Trophoblast cell (in vitro differentiated cells and primary cell): ENCODE measurements at regions not wholly inside any gene's neighbourhood (a gene's known extent, or its start where the extent isn't known, plus 50 kb on each side); places are given as distances from the start of the nearest gene placed in this dataset.

ENCODE experiments used
- DNase-seq, 2 donors: peaks; one replicate each; pipeline ENCODE4 v3.0.0-alpha.2; 2016
- H2AFZ ChIP-seq: 2 replicates; pipeline ENCODE4 v1.6.1; 2013; ENCODE audit warnings: low read length, moderate library complexity, mild to moderate bottlenecking; ENCODE audit not compliant: insufficient read depth, poor library complexity
- H2AK5ac ChIP-seq: 2 replicates; pipeline ENCODE4 v1.6.1; 2013; ENCODE audit warnings: mild to moderate bottlenecking, low read length
- H2BK120ac ChIP-seq: 2 replicates; pipeline ENCODE4 v1.6.1; 2013; ENCODE audit warnings: low read length, mild to moderate bottlenecking, moderate library complexity; ENCODE audit not compliant: insufficient read depth, poor library complexity
- H2BK12ac ChIP-seq: 2 replicates; pipeline ENCODE4 v1.6.1; 2013; ENCODE audit warnings: mild to moderate bottlenecking, low read length, moderate library complexity
- H2BK5ac ChIP-seq: 2 replicates; pipeline ENCODE4 v1.6.1; 2013; ENCODE audit warnings: low read length, low read depth, moderate library complexity, mild to moderate bottlenecking; ENCODE audit not compliant: poor library complexity
- H3K14ac ChIP-seq: 2 replicates; pipeline ENCODE4 v1.6.1; 2013; ENCODE audit warnings: mild to moderate bottlenecking, low read length
- H3K18ac ChIP-seq: 2 replicates; pipeline ENCODE4 v1.6.1; 2013; ENCODE audit warnings: mild to moderate bottlenecking, low read length
- H3K23ac ChIP-seq: 2 replicates; pipeline ENCODE4 v1.6.1; 2013; ENCODE audit warnings: low read length
- H3K27ac ChIP-seq: 2 replicates; pipeline ENCODE4 v1.5.1; 2013; ENCODE audit warnings: low read depth, mild to moderate bottlenecking, inconsistent platforms, low read length, moderate library complexity
- H3K27me3 ChIP-seq: 2 replicates; pipeline ENCODE4 v1.6.1; 2013; ENCODE audit warnings: inconsistent platforms, mild to moderate bottlenecking, low read length, moderate library complexity; ENCODE audit not compliant: insufficient read depth
- H3K36me3 ChIP-seq, 2 experiments: 1 replicate in 1 of 2; 2 replicates in 1 of 2; pipeline ENCODE4 v1.6.1; 2013; ENCODE audit warnings: low read length in 2 of 2, mild to moderate bottlenecking in 2 of 2, moderate library complexity in 1 of 2; ENCODE audit not compliant: insufficient read depth in 2 of 2, control insufficient read depth in 1 of 2
- H3K4ac ChIP-seq: 2 replicates; pipeline ENCODE4 v1.6.1; 2013; ENCODE audit warnings: low read depth, mild to moderate bottlenecking, low read length, moderate library complexity
- H3K4me1 ChIP-seq, 2 experiments: 1 replicate in 1 of 2; 2 replicates in 1 of 2; pipeline ENCODE4 v1.6.1; 2013; ENCODE audit warnings: low read length in 2 of 2, mild to moderate bottlenecking in 2 of 2, moderate library complexity in 1 of 2; ENCODE audit not compliant: insufficient read depth in 2 of 2, control insufficient read depth in 1 of 2
- H3K4me2 ChIP-seq: 2 replicates; pipeline ENCODE4 v1.6.1; 2013; ENCODE audit warnings: inconsistent platforms, mild to moderate bottlenecking, low read length, moderate library complexity
- H3K4me3 ChIP-seq: 2 replicates; pipeline ENCODE4 v1.5.1; 2013; ENCODE audit warnings: mild to moderate bottlenecking, low read depth, low read length, inconsistent platforms
- H3K79me1 ChIP-seq: one replicate; pipeline ENCODE4 v1.6.1; 2013; ENCODE audit warnings: low read length
- H3K79me2 ChIP-seq: 2 replicates; pipeline ENCODE4 v1.6.1; 2013; ENCODE audit warnings: low read length, mild to moderate bottlenecking; ENCODE audit not compliant: control insufficient read depth, insufficient read depth, poor library complexity
- H3K9ac ChIP-seq: 2 replicates; pipeline ENCODE4 v1.6.1; 2013; ENCODE audit warnings: mild to moderate bottlenecking, low read length
- H3K9me3 ChIP-seq: 2 replicates; pipeline ENCODE4 v1.6.1; 2013; ENCODE audit warnings: low read depth, mild to moderate bottlenecking, control low read depth, inconsistent platforms, low read length; ENCODE audit not compliant: insufficient read depth
- H4K12ac ChIP-seq: 2 replicates; pipeline ENCODE4 v1.6.1; 2013; ENCODE audit warnings: low read depth, mild to moderate bottlenecking, low read length, moderate library complexity
- H4K8ac ChIP-seq: 2 replicates; pipeline ENCODE4 v1.6.1; 2013; ENCODE audit warnings: low read depth, mild to moderate bottlenecking, low read length, moderate library complexity
- H4K91ac ChIP-seq: one replicate; pipeline ENCODE4 v1.6.1; 2013; ENCODE audit warnings: low read depth, mild to moderate bottlenecking, low read length, moderate library complexity
- WGBS: extraction: QIAGEN DNeasy Blood & Tissue Kit; methylation state at CpG from one replicate; pipeline ENCODE4 v1.1.7; 2013; ENCODE audit warnings: missing lambda C conversion rate; ENCODE audit not compliant: insufficient read length, insufficient coverage; ENCODE audit errors: extremely low coverage; 5-methylcytosine and 5-hydroxymethylcytosine counted together

DNA sequence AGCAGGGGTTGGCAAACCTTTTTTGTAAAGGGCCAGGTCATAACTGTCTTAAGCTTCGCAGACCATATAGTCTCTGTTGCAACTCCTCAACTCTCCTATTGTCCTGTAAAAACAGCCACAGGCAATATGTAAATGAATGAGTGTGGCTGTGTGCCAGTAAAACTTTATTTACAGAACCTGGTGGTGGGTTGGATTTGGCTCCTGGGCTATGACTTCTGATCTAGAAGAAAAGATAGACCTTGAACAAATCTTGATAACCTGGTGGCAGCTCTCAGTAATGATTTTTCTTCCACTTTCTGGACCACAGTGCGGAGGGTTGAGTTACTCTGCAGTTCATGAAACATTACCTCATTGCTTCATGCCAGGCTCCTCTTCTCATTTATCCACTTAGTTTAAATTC is 139.3 kb downstream of the MYCN start:
- no peaks in the 10 kb centered on the region for H3K36me3 ChIP-seq
- no peak overlapping the region for H4K8ac ChIP-seq
- no peaks in the 10 kb centered on the region for H3K27me3 ChIP-seq
- WGBS, result no CpG with 5 or more reads among the region's 2 CpGs
- H2BK12ac ChIP-seq, result no peak overlapping the region
- no peak overlapping the region for H4K91ac ChIP-seq
- H2AFZ ChIP-seq, result no peak overlapping the region
- no peak overlapping the region for H2BK5ac ChIP-seq
- H3K9me3 ChIP-seq, result no peaks in the 10 kb centered on the region
- no peak overlapping the region for H3K23ac ChIP-seq
- no peak overlapping the region for H4K12ac ChIP-seq
- H2BK120ac ChIP-seq, result no peak overlapping the region
- H3K4me3 ChIP-seq, result no peak overlapping the region
- peaks cover 0 to 3% of the 10 kb centered on the region in 2 experiments for H3K4me1 ChIP-seq
- no peaks in the 10 kb centered on the region for H3K79me2 ChIP-seq
- H3K79me1 ChIP-seq, result no peaks in the 10 kb centered on the region
- H3K4ac ChIP-seq, result no peak overlapping the region
- no peak for DNase-seq
- no peak overlapping the region for H2AK5ac ChIP-seq
- H3K14ac ChIP-seq, result no peak overlapping the region
- no peak overlapping the region for H3K4me2 ChIP-seq
- no peak overlapping the region for H3K27ac ChIP-seq
- no peak overlapping the region for H3K18ac ChIP-seq
- no peak overlapping the region for H3K9ac ChIP-seq

GRCh38 chr2:16077601-16078000 is 137.3 kb downstream of the MYCN start:
- Histone ChIP-seq H4K91ac (no peak overlapping the region), H3K23ac (no peak overlapping the region), H4K12ac (no peak overlapping the region), H2AK5ac (no peak overlapping the region), H3K79me1 (no peaks in the 10 kb centered on the region), H3K79me2 (no peaks in the 10 kb centered on the region), H3K27me3 (no peaks in the 10 kb centered on the region), H3K4me2 (no peak overlapping the region), H3K36me3 (no peaks in the 10 kb centered on the region), H3K14ac (no peak overlapping the region), H3K4me3 (no peak overlapping the region), H3K4me1 (peaks cover 0 to 3% of the 10 kb centered on the region in 2 experiments), H2AFZ (no peak overlapping the region), H4K8ac (no peak overlapping the region), H3K18ac (no peak overlapping the region), H2BK5ac (no peak overlapping the region), H3K9ac (no peak overlapping the region), H2BK120ac (no peak overlapping the region), H3K9me3 (no peaks in the 10 kb centered on the region), H3K27ac (no peak overlapping the region), H3K4ac (no peak overlapping the region), H2BK12ac (no peak overlapping the region)
- WGBS, result no CpG with 5 or more reads among the region's 3 CpGs
- no peak for DNase-seq

DNA sequence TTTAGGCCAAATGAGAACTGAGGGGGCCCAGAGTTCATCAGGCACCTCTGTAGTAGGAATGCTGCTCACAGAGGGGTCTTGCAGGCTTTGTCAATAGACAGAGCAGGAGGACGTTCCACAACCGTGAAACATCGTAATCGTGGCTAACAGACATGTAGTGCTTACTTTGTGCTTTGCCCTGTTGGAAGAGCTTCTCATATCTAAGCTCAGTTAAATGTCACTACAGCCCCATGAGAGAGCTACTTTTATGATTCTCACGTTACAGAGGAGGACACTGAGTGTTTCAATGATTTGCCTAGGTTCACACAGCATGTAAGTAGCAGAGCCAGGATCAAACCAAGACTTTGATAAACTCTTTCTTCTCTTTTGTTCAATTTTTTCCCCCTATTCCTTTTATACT is 136.6 kb downstream of the MYCN start:
- H3K79me1 ChIP-seq, result no peaks in the 10 kb centered on the region

GRCh38 chr2:16075045-16076012 is 135.0 kb downstream of the MYCN start:
- no peak overlapping the region for H2AFZ ChIP-seq
- no peak overlapping the region for H3K18ac ChIP-seq
- no peak for DNase-seq
- no peak overlapping the region for H3K14ac ChIP-seq
- no peak overlapping the region for H3K4me3 ChIP-seq
- H2BK5ac ChIP-seq, result no peak overlapping the region
- peaks cover 4 to 8% of the 10 kb centered on the region in 2 experiments for H3K4me1 ChIP-seq
- H2BK12ac ChIP-seq, result no peak overlapping the region
- no peak overlapping the region for H4K12ac ChIP-seq
- WGBS, result no CpG with 5 or more reads among the region's 9 CpGs
- no peaks in the 10 kb centered on the region for H3K79me2 ChIP-seq
- H3K27me3 ChIP-seq, result no peaks in the 10 kb centered on the region
- H2AK5ac ChIP-seq, result no peak overlapping the region
- H3K36me3 ChIP-seq, result no peaks in the 10 kb centered on the region
- H3K4ac ChIP-seq, result no peak overlapping the region
- H4K91ac ChIP-seq, result no peak overlapping the region
- H3K27ac ChIP-seq, result no peak overlapping the region
- no peak overlapping the region for H3K23ac ChIP-seq
- H4K8ac ChIP-seq, result no peak overlapping the region
- no peak overlapping the region for H3K4me2 ChIP-seq
- H3K9me3 ChIP-seq, result no peaks in the 10 kb centered on the region
- no peak overlapping the region for H3K9ac ChIP-seq
- no peak overlapping the region for H2BK120ac ChIP-seq
- no peaks in the 10 kb centered on the region for H3K79me1 ChIP-seq

More for the DNA sequence above, 136.6 kb downstream of the MYCN start:
- H2AFZ ChIP-seq, result no peak overlapping the region
- H3K9ac ChIP-seq, result no peak overlapping the region
- no peak overlapping the region for H4K8ac ChIP-seq
- H2AK5ac ChIP-seq, result no peak overlapping the region
- WGBS, result no CpG with 5 or more reads among the region's 5 CpGs
- H3K9me3 ChIP-seq, result no peaks in the 10 kb centered on the region
- DNase-seq, result no peak
- no peak overlapping the region for H2BK5ac ChIP-seq
- no peaks in the 10 kb centered on the region for H3K36me3 ChIP-seq
- H2BK12ac ChIP-seq, result no peak overlapping the region
- no peak overlapping the region for H3K18ac ChIP-seq
- H4K12ac ChIP-seq, result no peak overlapping the region
- no peak overlapping the region for H3K27ac ChIP-seq
- no peaks in the 10 kb centered on the region for H3K27me3 ChIP-seq
- H3K4me1 ChIP-seq, result peaks cover 0 to 3% of the 10 kb centered on the region in 2 experiments
- H3K79me2 ChIP-seq, result no peaks in the 10 kb centered on the region
- H4K91ac ChIP-seq, result no peak overlapping the region
- no peak overlapping the region for H3K14ac ChIP-seq
- no peak overlapping the region for H3K4ac ChIP-seq
- H3K4me3 ChIP-seq, result no peak overlapping the region
- no peak overlapping the region for H3K4me2 ChIP-seq
- no peak overlapping the region for H2BK120ac ChIP-seq
- H3K23ac ChIP-seq, result no peak overlapping the region
